SK-N-SH treated with all-trans-retinoic acid at 6 μM for 48 hours (cell line): ENCODE measurements at regions not wholly inside any gene's neighbourhood (a gene's known extent, or its start where the extent isn't known, plus 50 kb on each side); places are given as distances from the start of the nearest gene placed in this dataset.

ENCODE experiments used
- RARB ChIP-seq: fragments of 250-450 bp; sonication (Bioruptor Pico); IDR thresholded peaks from 2 replicates; pipeline ENCODE4 v1.8.0; 2021; ENCODE audit warnings: mild to moderate bottlenecking, moderate library complexity
- TF ChIP-seq, protein P1 (sequence below): fragments of 250-450 bp; sonication (Bioruptor Pico); IDR thresholded peaks from 2 replicates; pipeline ENCODE4 v1.8.0; 2021; ENCODE audit warnings: low read depth, mild to moderate bottlenecking, moderate library complexity, borderline replicate concordance

DNA sequence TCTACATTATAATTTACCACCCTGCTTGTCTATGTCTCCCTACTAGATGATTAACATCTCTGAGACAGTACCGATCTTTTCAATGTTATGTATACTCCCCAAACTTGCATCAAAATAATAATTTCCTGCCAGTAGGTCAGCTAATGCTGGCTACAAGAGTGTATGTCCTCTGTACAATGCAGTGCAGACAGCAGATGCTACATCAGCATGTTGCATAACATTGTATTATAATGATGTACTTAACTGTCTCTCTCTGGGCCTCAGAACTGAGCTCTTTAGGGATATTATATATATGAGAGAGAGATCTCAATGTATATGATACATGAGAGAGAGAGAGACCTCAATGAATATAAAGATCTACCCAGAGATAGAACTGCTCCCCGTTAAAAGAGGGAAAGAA, 456.6 kb downstream of the SHQ1 start:
- TF ChIP-seq, protein P1, sequence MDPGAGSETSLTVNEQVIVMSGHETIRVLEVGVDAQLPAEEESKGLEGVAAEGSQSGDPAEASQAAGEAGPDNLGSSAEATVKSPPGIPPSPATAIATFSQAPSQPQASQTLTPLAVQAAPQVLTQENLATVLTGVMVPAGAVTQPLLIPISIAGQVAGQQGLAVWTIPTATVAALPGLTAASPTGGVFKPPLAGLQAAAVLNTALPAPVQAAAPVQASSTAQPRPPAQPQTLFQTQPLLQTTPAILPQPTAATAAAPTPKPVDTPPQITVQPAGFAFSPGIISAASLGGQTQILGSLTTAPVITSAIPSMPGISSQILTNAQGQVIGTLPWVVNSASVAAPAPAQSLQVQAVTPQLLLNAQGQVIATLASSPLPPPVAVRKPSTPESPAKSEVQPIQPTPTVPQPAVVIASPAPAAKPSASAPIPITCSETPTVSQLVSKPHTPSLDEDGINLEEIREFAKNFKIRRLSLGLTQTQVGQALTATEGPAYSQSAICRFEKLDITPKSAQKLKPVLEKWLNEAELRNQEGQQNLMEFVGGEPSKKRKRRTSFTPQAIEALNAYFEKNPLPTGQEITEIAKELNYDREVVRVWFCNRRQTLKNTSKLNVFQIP (CRISPR knock-in tag): no peak
- TF ChIP-seq RARB (CRISPR knock-in tag): no peak
